Left lung (tissue), 4 donors: ENCODE measurements at regions not wholly inside any gene's neighbourhood (a gene's known extent, or its start where the extent isn't known, plus 50 kb on each side); places are given as distances from the start of the nearest gene placed in this dataset.

ENCODE experiments used
- ATAC-seq: fragments of 200-7000 bp; cut with Tn5 transposase; one replicate; pipeline ENCODE4 v1.9.1; 2020; ENCODE audit warnings: moderate library complexity
- DNase-seq, 4 donors: peaks; one replicate each; pipeline ENCODE4 v3.0.0-alpha.2; 2013 to 2020
- H3K27ac ChIP-seq, 2 donors: fragments of 200-600 bp; sonication (generic) in 1 of 2; one replicate each; pipeline versions ENCODE4 v1.5.0 to v1.8.0; 2020 to 2021
- H3K27me3 ChIP-seq, 2 donors: fragments of 200-600 bp; sonication (generic) in 1 of 2; one replicate each; pipeline versions ENCODE4 v1.5.0 to v1.8.0; 2020 to 2021
- H3K36me3 ChIP-seq, 2 donors: fragments of 200-600 bp; sonication (generic) in 1 of 2; one replicate each; pipeline versions ENCODE4 v1.5.0 to v1.8.0; 2020 to 2021
- H3K4me1 ChIP-seq, 2 donors: fragments of 200-600 bp; one replicate each; pipeline ENCODE4 v1.8.0; 2021
- H3K4me3 ChIP-seq, 2 donors: fragments of 200-600 bp; sonication (generic) in 1 of 2; one replicate each; pipeline versions ENCODE4 v1.5.0 to v1.8.0; 2020 to 2021; ENCODE audit warnings: mild to moderate bottlenecking in 1 of 2
- H3K9me3 ChIP-seq, 2 donors: fragments of 200-600 bp; sonication (generic) in 1 of 2; one replicate each; pipeline versions ENCODE4 v1.5.0 to v1.8.0; 2020 to 2021
- intact Hi-C, 2 donors: fragments of 100-400 bp; cut with DNase I; formaldehyde crosslinking; loops; one replicate each; pipeline versions ENCODE4 v1.11.2 to v1.14.2; 2022
- TF ChIP-seq, protein P1 (sequence below), 2 donors: fragments of 200-600 bp; sonication (generic) in 1 of 2; IDR thresholded peaks; one replicate each; pipeline versions ENCODE4 v1.5.0 to v1.8.0; 2021; ENCODE audit warnings: antibody characterized with exemption in 2 of 2
- donor health status: DM: no; HTN: yes; CAD: no.
- donor health status: DM: no; HTN: no; CAD: no.

DNA sequence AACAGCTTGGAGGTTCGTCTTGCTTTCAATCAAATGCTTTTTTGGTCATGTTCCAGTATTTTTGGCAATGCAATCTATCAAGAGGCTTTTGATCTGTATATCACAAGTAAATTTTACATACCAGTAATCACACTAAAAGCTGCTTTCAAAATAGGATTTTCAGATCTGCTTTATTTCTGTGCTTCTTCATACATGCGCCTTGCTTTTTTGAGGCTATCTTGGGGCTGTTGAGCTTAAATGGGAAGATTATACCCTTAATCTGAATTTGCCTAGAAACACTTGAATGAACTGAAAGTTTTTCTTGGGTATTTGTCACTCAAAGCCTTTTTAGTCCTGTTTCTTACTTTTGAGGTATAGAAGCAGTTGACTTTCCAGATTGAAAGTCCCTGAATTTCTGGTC, 62.1 kb upstream of the DCBLD2 start:
- H3K4me3 ChIP-seq = no peak overlapping the region
- no peaks in the 10 kb centered on the region for H3K4me1 ChIP-seq
- no peaks in the 10 kb centered on the region for H3K27me3 ChIP-seq
- H3K27ac ChIP-seq = no peak overlapping the region
- TF ChIP-seq, protein P1, sequence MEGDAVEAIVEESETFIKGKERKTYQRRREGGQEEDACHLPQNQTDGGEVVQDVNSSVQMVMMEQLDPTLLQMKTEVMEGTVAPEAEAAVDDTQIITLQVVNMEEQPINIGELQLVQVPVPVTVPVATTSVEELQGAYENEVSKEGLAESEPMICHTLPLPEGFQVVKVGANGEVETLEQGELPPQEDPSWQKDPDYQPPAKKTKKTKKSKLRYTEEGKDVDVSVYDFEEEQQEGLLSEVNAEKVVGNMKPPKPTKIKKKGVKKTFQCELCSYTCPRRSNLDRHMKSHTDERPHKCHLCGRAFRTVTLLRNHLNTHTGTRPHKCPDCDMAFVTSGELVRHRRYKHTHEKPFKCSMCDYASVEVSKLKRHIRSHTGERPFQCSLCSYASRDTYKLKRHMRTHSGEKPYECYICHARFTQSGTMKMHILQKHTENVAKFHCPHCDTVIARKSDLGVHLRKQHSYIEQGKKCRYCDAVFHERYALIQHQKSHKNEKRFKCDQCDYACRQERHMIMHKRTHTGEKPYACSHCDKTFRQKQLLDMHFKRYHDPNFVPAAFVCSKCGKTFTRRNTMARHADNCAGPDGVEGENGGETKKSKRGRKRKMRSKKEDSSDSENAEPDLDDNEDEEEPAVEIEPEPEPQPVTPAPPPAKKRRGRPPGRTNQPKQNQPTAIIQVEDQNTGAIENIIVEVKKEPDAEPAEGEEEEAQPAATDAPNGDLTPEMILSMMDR (IDR thresholded peaks at IDR 0.05) = no peak
- H3K36me3 ChIP-seq = no peaks in the 10 kb centered on the region
- intact Hi-C loops = no loop called here
- no peaks in the 10 kb centered on the region for H3K9me3 ChIP-seq
- DNase-seq (no peak), ATAC-seq (no peak)

- Histone ChIP-seq H3K4me3 (no peak overlapping the region), H3K9me3 (no peaks in the 10 kb centered on the region), H3K27me3 (no peaks in the 10 kb centered on the region), H3K27ac (no peak overlapping the region), H3K4me1 (no peaks in the 10 kb centered on the region), H3K36me3 (no peaks in the 10 kb centered on the region)
- intact Hi-C loops = no loop called here
- TF ChIP-seq, protein P1 (IDR thresholded peaks at IDR 0.05) = no peak
- DNase-seq (no peak), ATAC-seq (no peak)
Observed at GRCh38 chr3:98962951-98963350, 61.5 kb upstream of the DCBLD2 start.

- H3K4me3 ChIP-seq = no peak overlapping the region
- no peaks in the 10 kb centered on the region for H3K4me1 ChIP-seq
- H3K9me3 ChIP-seq = no peaks in the 10 kb centered on the region
- H3K27ac ChIP-seq = no peak overlapping the region
- H3K36me3 ChIP-seq = no peaks in the 10 kb centered on the region
- ATAC-seq (peak; percentile 33), DNase-seq (no peak)
- intact Hi-C loops = no loop called here
- H3K27me3 ChIP-seq = no peaks in the 10 kb centered on the region
- TF ChIP-seq, protein P1 (IDR thresholded peaks at IDR 0.05) = no peak
Observed at GRCh38 chr3:98962189-98962930, 60.9 kb upstream of the DCBLD2 start.

GRCh38 chr3:98961161-98962155, 60.0 kb upstream of the DCBLD2 start:
- H3K4me3 ChIP-seq = no peak overlapping the region
- ATAC-seq (no peak), DNase-seq (no peak)
- H3K27ac ChIP-seq = no peak overlapping the region
- no peaks in the 10 kb centered on the region for H3K27me3 ChIP-seq
- TF ChIP-seq, protein P1 (IDR thresholded peaks at IDR 0.05) = no peak
- intact Hi-C loops = no loop called here
- H3K4me1 ChIP-seq = no peaks in the 10 kb centered on the region
- H3K9me3 ChIP-seq = no peaks in the 10 kb centered on the region
- no peaks in the 10 kb centered on the region for H3K36me3 ChIP-seq

DNA sequence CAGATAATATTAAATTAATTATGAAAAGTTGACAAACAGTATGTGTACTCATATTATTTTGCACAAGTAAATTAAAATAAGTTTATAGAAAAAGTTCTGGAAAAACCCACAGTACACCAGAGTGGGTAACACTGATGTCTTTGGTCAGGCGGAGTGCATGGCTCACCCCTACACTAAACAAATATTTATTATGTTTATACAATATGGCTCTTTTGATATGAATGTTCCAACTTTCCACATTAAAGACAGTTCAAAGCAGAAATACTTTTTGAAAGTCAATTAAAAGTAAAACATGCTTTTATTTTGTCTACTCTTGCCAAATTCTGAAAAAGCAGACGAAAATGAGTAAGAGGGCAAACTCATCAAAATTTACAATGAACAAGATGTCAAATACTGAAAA, 56.2 kb upstream of the DCBLD2 start:
- H3K36me3 ChIP-seq = no peaks in the 10 kb centered on the region
- H3K27me3 ChIP-seq = no peaks in the 10 kb centered on the region
- no peaks in the 10 kb centered on the region for H3K9me3 ChIP-seq
- no peaks in the 10 kb centered on the region for H3K4me1 ChIP-seq
- ATAC-seq = no peak
- H3K4me3 ChIP-seq = no peak overlapping the region
- DNase-seq = no peak
- TF ChIP-seq, protein P1 (IDR thresholded peaks at IDR 0.05) = no peak
- intact Hi-C loops = no loop called here
- no peak overlapping the region for H3K27ac ChIP-seq
